ENCODE measurements at regions not wholly inside any gene's neighbourhood (a gene's known extent, or its start where the extent isn't known, plus 50 kb on each side); places are given as distances from the start of the nearest gene placed in this dataset.

GRCh38 chr2:234550511-234551107 is 53.7 kb upstream of the ARL4C start:
- DNase-seq: peak; percentile 27

GRCh38 chr2:234550056-234550455 is 53.2 kb upstream of the ARL4C start:
- DNase-seq: no peak

DNA sequence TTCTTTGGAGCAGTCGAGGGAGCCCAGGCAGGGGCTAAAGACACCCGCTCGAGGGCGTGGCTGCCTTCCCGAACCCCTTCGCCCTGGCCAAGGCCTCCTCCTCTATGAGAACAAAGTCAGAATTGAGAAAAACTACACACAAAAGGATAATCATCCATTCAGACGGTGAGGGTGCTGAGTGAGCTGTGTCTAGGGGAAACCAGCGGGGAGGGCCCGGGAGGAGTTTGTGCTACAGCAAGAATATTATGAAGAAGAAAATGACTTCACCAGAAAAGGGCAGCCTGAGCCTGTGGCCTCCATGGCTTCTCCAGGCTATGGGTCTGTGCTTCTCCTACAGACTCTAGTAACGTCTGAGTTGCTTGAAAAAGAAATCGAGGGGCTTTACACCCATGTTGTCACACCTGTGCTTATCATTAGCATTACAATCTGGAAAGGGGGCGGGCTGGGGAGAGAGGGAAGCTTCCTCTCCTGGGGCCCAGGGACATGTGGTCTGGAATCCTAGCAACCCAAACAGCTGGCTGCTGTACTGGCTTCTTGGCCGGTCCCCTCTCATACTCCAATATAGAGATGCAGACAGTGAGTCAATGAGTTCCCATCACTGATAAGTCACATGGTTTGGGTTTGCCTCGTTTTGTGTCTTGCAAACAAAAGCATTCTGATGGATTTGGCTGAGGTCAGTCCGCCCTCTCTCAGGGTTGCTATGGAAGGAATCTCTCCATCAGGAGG is 52.0 kb upstream of the ARL4C start:
- DNase-seq: no peak

- DNase-seq: no peak
These were observed 49.9 kb upstream of the ARL4C start for GRCh38 chr2:234546770-234547169.

All from NCI-H2081 treated with DMSO at 0.1 percent for 48 hours (cell line).